A549 (cell line): ENCODE measurements at regions not wholly inside any gene's neighbourhood (a gene's known extent, or its start where the extent isn't known, plus 50 kb on each side); places are given as distances from the start of the nearest gene placed in this dataset.

Experiments
- ATAC-seq, 2 experiments: fragments of 200-7000 bp in 1 of 2; fragments of >200 bp in 1 of 2; cut with Nextera tagmentation in 1 of 2; cut with Tn5 transposase in 1 of 2; 3 replicates each; pipeline versions ENCODE4 v1.8.0 to v1.9.1; 2018 to 2020; ENCODE audit warnings: mild to moderate bottlenecking in 1 of 2, moderate library complexity in 1 of 2
- CTCF ChIA-PET: fragments of 300-600 bp; sonication (Branson Sonifier 250); formaldehyde crosslinking; extraction: SDS; loops from one replicate; lab custom pipeline; 2021; ENCODE audit warnings: antibody characterized with exemption, inconsistent platforms; lab: Yijun Ruan, JAX
- POLR2A ChIA-PET: fragments of 350-600 bp; formaldehyde crosslinking; extraction: SDS; loops from one replicate; lab custom pipeline; 2021; ENCODE audit warnings: antibody characterized with exemption, inconsistent platforms; lab: Yijun Ruan, JAX
- DNase-seq, 2 experiments: peaks; one replicate each; pipeline versions ENCODE4 v3.0.0 to v3.0.0-alpha.2; 2011 to 2016; ENCODE audit warnings: low read depth in 1 of 2, low spot score in 1 of 2
- FAIRE-seq: peaks from 2 replicates; lab custom pipeline; 2011; peaks lifted over from hg19 to GRCh38; lab: Jason Lieb, UNC
- H3K27ac ChIP-seq, 2 experiments: fragments of >200 bp; sonication (Bioruptor Twin); formaldehyde crosslinking; 3 replicates each; pipeline ENCODE4 v1.5.1; 2016 to 2017
- H3K4me1 ChIP-seq: fragments of >200 bp; sonication (Bioruptor Twin); formaldehyde crosslinking; 3 replicates; pipeline ENCODE4 v1.6.1; 2016
- H3K4me2 ChIP-seq: fragments of >200 bp; sonication (Bioruptor Twin); formaldehyde crosslinking; 3 replicates; pipeline ENCODE4 v1.6.1; 2016
- H3K4me3 ChIP-seq: fragments of >200 bp; sonication (Bioruptor Twin); formaldehyde crosslinking; 3 replicates; pipeline ENCODE4 v1.5.1; 2016
- H3K9me3 ChIP-seq: fragments of >200 bp; sonication (Bioruptor Twin); formaldehyde crosslinking; 3 replicates; pipeline ENCODE4 v1.6.1; 2016
- BCL3 ChIP-seq: fragments of >200 bp; sonication (Bioruptor Twin); formaldehyde crosslinking; IDR thresholded peaks from 3 replicates; pipeline ENCODE4 v1.6.1; 2016
- CBX8 ChIP-seq: fragments of 200-600 bp; sonication (generic); IDR thresholded peaks from 2 replicates; pipeline ENCODE4 v1.6.1; 2016
- CHD4 ChIP-seq: fragments of 200-600 bp; sonication (generic); IDR thresholded peaks from 2 replicates; pipeline ENCODE4 v1.6.1; 2016; ENCODE audit warnings: antibody characterized with exemption, mild to moderate bottlenecking, borderline replicate concordance
- EHF ChIP-seq: fragments of 250-450 bp; sonication (Bioruptor Pico); IDR thresholded peaks from 2 replicates; pipeline ENCODE4 v1.5.0; 2020; ENCODE audit warnings: mild to moderate bottlenecking
- EHMT2 ChIP-seq: fragments of 200-600 bp; sonication (generic); IDR thresholded peaks from 2 replicates; pipeline ENCODE4 v1.6.1; 2016; ENCODE audit warnings: antibody characterized with exemption, low read depth, mild to moderate bottlenecking, moderate library complexity
- ELK1 ChIP-seq: fragments of 150-350 bp; IDR thresholded peaks from 2 replicates; pipeline ENCODE4 v1.6.1; 2014; ENCODE audit warnings: low read depth, mild to moderate bottlenecking, low read length
- FOXS1 ChIP-seq: fragments of 250-450 bp; sonication (Bioruptor Pico); IDR thresholded peaks from 2 replicates; pipeline ENCODE4 v1.5.0; 2020; ENCODE audit warnings: mild to moderate bottlenecking, moderate library complexity
- GATA3 ChIP-seq: IDR thresholded peaks from 2 replicates; pipeline ENCODE4 v1.6.1; 2012; ENCODE audit warnings: borderline replicate concordance
- HES2 ChIP-seq: fragments of >200 bp; sonication (Bioruptor Twin); formaldehyde crosslinking; IDR thresholded peaks from 2 replicates; pipeline ENCODE4 v1.6.1; 2016
- HEYL ChIP-seq: fragments of 250-450 bp; sonication (Bioruptor Pico); IDR thresholded peaks from 2 replicates; pipeline ENCODE4 v1.8.0; 2021; ENCODE audit warnings: mild to moderate bottlenecking, moderate library complexity
- JUN ChIP-seq, 2 experiments: fragments of >200 bp; sonication (Bioruptor Twin); formaldehyde crosslinking; IDR thresholded peaks; 2 replicates in 1 of 2; 3 replicates in 1 of 2; pipeline ENCODE4 v1.6.1; 2016 to 2017
- KDM5A ChIP-seq: fragments of 200-600 bp; sonication (generic); IDR thresholded peaks from 2 replicates; pipeline ENCODE4 v1.6.1; 2016; ENCODE audit warnings: antibody characterized with exemption, mild to moderate bottlenecking
- MAX ChIP-seq: IDR thresholded peaks from 2 replicates; pipeline ENCODE4 v1.6.1; 2012
- NR3C1 ChIP-seq: fragments of >200 bp; sonication (Bioruptor Twin); formaldehyde crosslinking; IDR thresholded peaks from 3 replicates; pipeline ENCODE4 v1.6.1; 2017
- PBX3 ChIP-seq: IDR thresholded peaks from 2 replicates; pipeline ENCODE4 v1.6.1; 2012
- PHF8 ChIP-seq: fragments of 200-600 bp; sonication (generic); IDR thresholded peaks from 2 replicates; pipeline ENCODE4 v1.6.1; 2016; ENCODE audit warnings: low read depth, mild to moderate bottlenecking, antibody characterized with exemption, moderate library complexity, borderline replicate concordance
- POLR2A ChIP-seq: IDR thresholded peaks from 2 replicates; pipeline ENCODE4 v1.6.1; 2012; ENCODE audit warnings: mild to moderate bottlenecking, low read length
- RAD21 ChIP-seq, 2 experiments: fragments of >200 bp in 1 of 2; sonication (Bioruptor Twin) in 1 of 2; formaldehyde crosslinking in 1 of 2; IDR thresholded peaks in 1 of 2; conservative IDR thresholded peaks in 1 of 2; 2 replicates in 1 of 2; 3 replicates in 1 of 2; pipeline ENCODE4 v1.6.1; 2012 to 2018; ENCODE audit warnings: inconsistent platforms in 1 of 2
- RARB ChIP-seq: fragments of 250-450 bp; sonication (Bioruptor Pico); IDR thresholded peaks from 2 replicates; pipeline ENCODE4 v1.8.0; 2021; ENCODE audit warnings: mild to moderate bottlenecking, moderate library complexity
- RFX5 ChIP-seq: fragments of 450-650 bp; IDR thresholded peaks from 2 replicates; pipeline ENCODE4 v1.7.1; 2014; ENCODE audit warnings: antibody characterized with exemption, mild to moderate bottlenecking, moderate library complexity
- TP53 ChIP-seq: fragments of 250-450 bp; sonication (Bioruptor Pico); IDR thresholded peaks from 2 replicates; pipeline ENCODE4 v1.5.0; 2021; ENCODE audit warnings: mild to moderate bottlenecking, moderate library complexity
- USF2 ChIP-seq: fragments of 450-650 bp; IDR thresholded peaks from 2 replicates; pipeline ENCODE4 v1.6.1; 2014; ENCODE audit warnings: antibody characterized with exemption
- ZC3H11A ChIP-seq: fragments of 450-650 bp; IDR thresholded peaks from 2 replicates; pipeline ENCODE4 v1.6.1; 2014; ENCODE audit warnings: antibody characterized with exemption, mild to moderate bottlenecking
- ZSCAN20 ChIP-seq: fragments of 250-450 bp; sonication (Bioruptor Pico); IDR thresholded peaks from 2 replicates; pipeline ENCODE4 v1.8.0; 2022; ENCODE audit warnings: mild to moderate bottlenecking, moderate library complexity
- WGBS: methylation state at CpG from one replicate; pipeline ENCODE4 v1.1.6; 2017; ENCODE audit errors: missing lambda C conversion rate; 5-methylcytosine and 5-hydroxymethylcytosine counted together

GRCh38 chr5:107776922-107777740, 106.4 kb upstream of the EFNA5 start (continued):
- no peak for TF ChIP-seq RAD21 (conservative IDR thresholded peaks at IDR 0.05 in 1 of 2, IDR thresholded peaks at IDR 0.05 in 1 of 2)
- TF ChIP-seq KDM5A = no peak
- TF ChIP-seq GATA3 = no peak
- TF ChIP-seq ZSCAN20 (CRISPR knock-in tag) = no peak
- TF ChIP-seq HES2 = no peak
- no peak for TF ChIP-seq EHMT2
- no peak for TF ChIP-seq BCL3
- no peak for TF ChIP-seq RARB (CRISPR knock-in tag)

GRCh38 chr5:107776506-107776905, 105.8 kb upstream of the EFNA5 start:
- peaks cover 7% of the 10 kb centered on the region; the same call in 1 of the 3 replicates for H3K9me3 ChIP-seq
- POLR2A ChIA-PET = no interaction called here
- no peak for TF ChIP-seq EHMT2
- no peak for TF ChIP-seq PBX3
- TF ChIP-seq HEYL (CRISPR knock-in tag) = no peak
- TF ChIP-seq PHF8 = no peak
- TF ChIP-seq FOXS1 (CRISPR knock-in tag) = no peak
- TF ChIP-seq POLR2A = no peak
- TF ChIP-seq CBX8 = no peak
- TF ChIP-seq MAX = no peak
- TF ChIP-seq CHD4 = no peak
- TF ChIP-seq RFX5 = no peak
- no peak for TF ChIP-seq NR3C1
- no peak for TF ChIP-seq ZC3H11A
- TF ChIP-seq EHF (CRISPR knock-in tag) = no peak
- no peak for TF ChIP-seq TP53 (CRISPR knock-in tag)
- TF ChIP-seq JUN (IDR thresholded peaks at IDR 0.05) = no peak
- TF ChIP-seq USF2 = no peak
- TF ChIP-seq ELK1 = no peak
- no peak overlapping the region for H3K4me3 ChIP-seq
- CTCF ChIA-PET = no interaction called here
- ATAC-seq (no peak), DNase-seq (no peak), FAIRE-seq (no peak)
- no peak overlapping the region for H3K27ac ChIP-seq
- H3K4me1 ChIP-seq = no peaks in the 10 kb centered on the region
- no peak overlapping the region for H3K4me2 ChIP-seq
- 49% methylated on average over 3 of the region's 3 CpGs for WGBS
